Astrocyte (in vitro differentiated cells and primary cell): ENCODE measurements at regions not wholly inside any gene's neighbourhood (a gene's known extent, or its start where the extent isn't known, plus 50 kb on each side); places are given as distances from the start of the nearest gene placed in this dataset.
"Not testable (repeated sequence)": the region's sequence is repeated elsewhere in the genome, so short reads cannot be mapped to it uniquely, and the experiment has no call there.

Source experiments
- DNase-seq: peaks from one replicate; pipeline ENCODE4 v3.0.0-alpha.2; 2010; ENCODE audit warnings: low read depth
- FAIRE-seq: peaks from 2 replicates; lab custom pipeline; 2011; peaks lifted over from hg19 to GRCh38; lab: Jason Lieb, UNC
- H2AFZ ChIP-seq: 2 replicates; pipeline ENCODE4 v1.6.0; 2012; ENCODE audit warnings: low read depth, low read length, inconsistent platforms
- H3K27ac ChIP-seq: 2 replicates; pipeline ENCODE4 v1.5.1; 2011; ENCODE audit warnings: low read depth, low read length, inconsistent platforms
- H3K27me3 ChIP-seq: 2 replicates; pipeline ENCODE4 v1.6.0; 2011; ENCODE audit warnings: low read length, inconsistent platforms; ENCODE audit not compliant: insufficient read depth
- H3K36me3 ChIP-seq: 2 replicates; pipeline ENCODE4 v1.5.1; 2011; ENCODE audit warnings: low read length, inconsistent platforms; ENCODE audit not compliant: insufficient read depth
- H3K4me1 ChIP-seq: 2 replicates; pipeline ENCODE4 v1.5.1; 2011; ENCODE audit warnings: low read length, inconsistent platforms; ENCODE audit not compliant: insufficient read depth
- H3K4me2 ChIP-seq: 2 replicates; pipeline ENCODE4 v1.6.0; 2012; ENCODE audit warnings: low read length, inconsistent platforms
- H3K4me3 ChIP-seq: 2 replicates; pipeline ENCODE4 v1.5.1; 2011; ENCODE audit warnings: low read depth, mild to moderate bottlenecking, low read length, inconsistent platforms; ENCODE audit not compliant: insufficient read depth
- H3K79me2 ChIP-seq: 2 replicates; pipeline ENCODE4 v1.6.0; 2012; ENCODE audit warnings: mild to moderate bottlenecking, low read length, inconsistent platforms; ENCODE audit not compliant: insufficient read depth
- H3K9ac ChIP-seq: 2 replicates; pipeline ENCODE4 v1.6.0; 2012; ENCODE audit warnings: mild to moderate bottlenecking, low read length, inconsistent platforms
- H3K9me3 ChIP-seq: 2 replicates; pipeline ENCODE4 v1.5.1; 2012; ENCODE audit warnings: low read depth, mild to moderate bottlenecking, low read length, inconsistent platforms; ENCODE audit not compliant: insufficient read depth
- H4K20me1 ChIP-seq: 2 replicates; pipeline ENCODE4 v1.6.0; 2012; ENCODE audit warnings: low read length, inconsistent platforms; ENCODE audit not compliant: insufficient read depth
- H3K27ac Mint-ChIP-seq: one replicate; pipeline ENCODE4 v1.8.0; 2021; ENCODE audit warnings: mild to moderate bottlenecking, mixed read lengths; ENCODE audit not compliant: unreplicated experiment
- H3K27me3 Mint-ChIP-seq: one replicate; pipeline ENCODE4 v1.8.0; 2021; ENCODE audit warnings: low read depth, mixed read lengths; ENCODE audit not compliant: unreplicated experiment
- H3K36me3 Mint-ChIP-seq: one replicate; pipeline ENCODE4 v1.8.0; 2021; ENCODE audit warnings: low read depth, mixed read lengths; ENCODE audit not compliant: unreplicated experiment
- H3K4me1 Mint-ChIP-seq: one replicate; pipeline ENCODE4 v1.8.0; 2021; ENCODE audit warnings: low read depth, mixed read lengths; ENCODE audit not compliant: unreplicated experiment
- H3K4me3 Mint-ChIP-seq: one replicate; pipeline ENCODE4 v1.8.0; 2021; ENCODE audit warnings: mild to moderate bottlenecking, moderate library complexity, mixed read lengths; ENCODE audit not compliant: unreplicated experiment
- H3K9me3 Mint-ChIP-seq: one replicate; pipeline ENCODE4 v1.8.0; 2021; ENCODE audit warnings: mild to moderate bottlenecking, mixed read lengths; ENCODE audit not compliant: unreplicated experiment
- CTCF ChIP-seq: IDR thresholded peaks from 2 replicates; pipeline ENCODE4 v1.5.1; 2011; ENCODE audit warnings: low read depth, mild to moderate bottlenecking, inconsistent platforms, low read length, moderate library complexity; ENCODE audit not compliant: insufficient read depth
- EZH2 ChIP-seq: IDR thresholded peaks from 2 replicates; pipeline ENCODE4 v1.6.1; 2012; ENCODE audit warnings: mild to moderate bottlenecking, low read length, inconsistent platforms; ENCODE audit not compliant: insufficient read depth

GRCh38 chr20:48214601-48215000 is 429.3 kb upstream of the SULF2 start:
- Histone ChIP-seq H4K20me1 (no peaks in the 10 kb centered on the region), H3K79me2 (no peaks in the 10 kb centered on the region), H3K9ac (no peak overlapping the region), H3K9me3 (no peaks in the 10 kb centered on the region), H3K27me3 (peaks cover 5% of the 10 kb centered on the region), H3K4me1 (no peaks in the 10 kb centered on the region), H2AFZ (no peak overlapping the region), H3K4me3 (no peak overlapping the region), H3K27ac (no peak overlapping the region), H3K4me2 (no peak overlapping the region), H3K36me3 (no peaks in the 10 kb centered on the region)
- H3K4me1 Mint-ChIP-seq = no peaks in the 10 kb centered on the region
- H3K9me3 Mint-ChIP-seq = no peaks in the 10 kb centered on the region
- no peak overlapping the region for H3K4me3 Mint-ChIP-seq
- no peak for TF ChIP-seq CTCF
- TF ChIP-seq EZH2 = no peak
- DNase-seq (no peak), FAIRE-seq (no peak)
- H3K27ac Mint-ChIP-seq = no peak overlapping the region
- peaks cover 1% of the 10 kb centered on the region for H3K36me3 Mint-ChIP-seq
- H3K27me3 Mint-ChIP-seq = peaks cover 42% of the 10 kb centered on the region

- H3K9me3 Mint-ChIP-seq, DNase-seq, H3K36me3 ChIP-seq, H3K4me3 ChIP-seq, H3K36me3 Mint-ChIP-seq, H3K4me3 Mint-ChIP-seq, H3K79me2 ChIP-seq, H3K27ac Mint-ChIP-seq, H2AFZ ChIP-seq, H3K4me2 ChIP-seq, H3K4me1 ChIP-seq, FAIRE-seq, H4K20me1 ChIP-seq, H3K9me3 ChIP-seq, H3K27ac ChIP-seq, H3K9ac ChIP-seq, H3K4me1 Mint-ChIP-seq, H3K27me3 ChIP-seq: not testable (repeated sequence)
- peaks cover 36% of the 10 kb centered on the region for H3K27me3 Mint-ChIP-seq
These were observed 428.4 kb upstream of the SULF2 start for GRCh38 chr20:48213635-48214034.

- DNase-seq = no peak
- H3K36me3 ChIP-seq = no peaks in the 10 kb centered on the region
- Mint-ChIP-seq H3K27ac (no peak overlapping the region), H3K4me3 (no peak overlapping the region), H3K9me3 (no peaks in the 10 kb centered on the region), H3K36me3 (peaks cover 1% of the 10 kb centered on the region), H3K4me1 (no peaks in the 10 kb centered on the region), H3K27me3 (peaks cover 31% of the 10 kb centered on the region)
- no peak overlapping the region for H2AFZ ChIP-seq
- TF ChIP-seq EZH2 (no peak), CTCF (no peak)
- H3K4me1 ChIP-seq = no peaks in the 10 kb centered on the region
- H3K4me2 ChIP-seq = no peak overlapping the region
- no peaks in the 10 kb centered on the region for H3K79me2 ChIP-seq
- no peaks in the 10 kb centered on the region for H4K20me1 ChIP-seq
- H3K9ac ChIP-seq = no peak overlapping the region
- no peak for FAIRE-seq
- H3K27me3 ChIP-seq = peaks cover 5% of the 10 kb centered on the region
- H3K9me3 ChIP-seq = no peaks in the 10 kb centered on the region
- H3K4me3 ChIP-seq = no peak overlapping the region
- H3K27ac ChIP-seq = no peak overlapping the region
These were observed 427.7 kb upstream of the SULF2 start for GRCh38 chr20:48212806-48213509.
